H1 (cell line): ENCODE measurements at regions not wholly inside any gene's neighbourhood (a gene's known extent, or its start where the extent isn't known, plus 50 kb on each side); places are given as distances from the start of the nearest gene placed in this dataset.

Experiments
- CHD7 ChIP-seq: fragments of 300-600 bp; sonication (generic); IDR thresholded peaks from 2 replicates; pipeline ENCODE4 v1.7.1; 2012; ENCODE audit warnings: low read length, moderate library complexity, mild to moderate bottlenecking, inconsistent platforms; ENCODE audit not compliant: insufficient replicate concordance
- GTF2F1 ChIP-seq: IDR thresholded peaks from 2 replicates; pipeline ENCODE4 v1.6.1; 2012; ENCODE audit warnings: low read depth, low read length, improper control_type of control experiment, borderline replicate concordance
- KDM4A ChIP-seq: IDR thresholded peaks from one replicate; pipeline ENCODE4 v1.7.1; 2012; ENCODE audit warnings: low read depth, mild to moderate bottlenecking, moderate library complexity, low read length, inconsistent platforms; ENCODE audit not compliant: severe bottlenecking
- RAD21 ChIP-seq, 2 experiments: IDR thresholded peaks in 1 of 2; conservative IDR thresholded peaks in 1 of 2; 2 replicates each; pipeline ENCODE4 v1.6.1; 2011; ENCODE audit warnings: low read depth in 2 of 2, low read length in 2 of 2, improper control_type of control experiment in 1 of 2, inconsistent platforms in 1 of 2, mild to moderate bottlenecking in 1 of 2, moderate library complexity in 1 of 2
- TAF1 ChIP-seq: IDR thresholded peaks from 2 replicates; pipeline ENCODE4 v1.6.1; 2011; ENCODE audit warnings: mild to moderate bottlenecking, low read depth, low read length

DNA sequence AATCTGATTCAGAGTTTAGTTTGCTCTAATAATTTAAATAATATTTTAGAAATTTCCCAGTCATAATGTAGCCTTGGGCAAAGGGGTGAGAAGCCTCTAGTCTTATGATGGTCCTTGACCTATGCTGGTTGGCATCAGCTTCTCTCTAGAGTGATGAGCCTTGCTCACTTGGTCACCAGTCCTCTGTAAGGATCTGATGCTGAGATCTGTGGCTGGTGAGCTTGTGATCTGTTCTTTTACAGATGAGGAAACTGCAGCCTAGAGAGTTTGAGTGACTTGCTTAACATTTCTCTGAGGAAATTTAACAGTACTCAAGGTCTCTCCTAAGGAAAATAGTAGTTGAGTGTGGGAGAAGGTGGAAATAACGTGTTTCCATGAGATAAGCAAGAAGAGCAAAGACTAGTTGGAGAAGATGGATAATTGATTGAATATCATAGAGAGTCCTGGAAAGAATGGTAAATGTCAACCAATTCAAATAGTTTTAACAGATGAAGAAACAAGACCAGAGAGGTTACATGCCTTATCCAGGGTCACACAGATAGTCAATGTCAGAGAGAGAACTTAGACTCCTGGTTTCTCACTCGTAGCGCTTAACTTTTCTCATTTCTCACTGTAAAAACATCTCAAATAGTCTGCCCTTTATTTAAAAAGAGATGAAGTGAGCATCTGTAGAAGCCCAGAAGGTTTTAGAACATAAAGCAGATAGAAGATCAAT, 89.7 kb upstream of the ETV6 start (continued):
- TF ChIP-seq RAD21 (IDR thresholded peaks at IDR 0.05 in 1 of 2, conservative IDR thresholded peaks at IDR 0.05 in 1 of 2; ENCODE audit: low read depth in 2 of 2, low read length in 2 of 2) (no peak), GTF2F1 (no peak), TAF1 (no peak), CHD7 (no peak), KDM4A (no peak)
- TF ChIP-seq, all 59 proteins: peak for 0
